ENCODE measurements at regions not wholly inside any gene's neighbourhood (a gene's known extent, or its start where the extent isn't known, plus 50 kb on each side); places are given as distances from the start of the nearest gene placed in this dataset.

GRCh38 chrX:42089031-42089430 is 165.7 kb upstream of the CASK start:
- WGBS, 2 donors, result 93 to 94% methylated on average over 5 of the region's 5 CpGs
- Histone ChIP-seq H3K27ac (no peak overlapping the region), H3K36me3 (ENCODE audit: low read depth, missing control alignments) (no peaks in the 10 kb centered on the region), H3K27me3 (no peaks in the 10 kb centered on the region), H3K4me3 (no peak overlapping the region), H3K4me1 (no peaks in the 10 kb centered on the region), H3K9me3 (no peaks in the 10 kb centered on the region)
- intact Hi-C loops (cut with DNase I; ENCODE audit: low total_unique reads), result no loop called here
- no peak for TF ChIP-seq POLR2A (IDR thresholded peaks at IDR 0.05)
- TF ChIP-seq, protein P1, sequence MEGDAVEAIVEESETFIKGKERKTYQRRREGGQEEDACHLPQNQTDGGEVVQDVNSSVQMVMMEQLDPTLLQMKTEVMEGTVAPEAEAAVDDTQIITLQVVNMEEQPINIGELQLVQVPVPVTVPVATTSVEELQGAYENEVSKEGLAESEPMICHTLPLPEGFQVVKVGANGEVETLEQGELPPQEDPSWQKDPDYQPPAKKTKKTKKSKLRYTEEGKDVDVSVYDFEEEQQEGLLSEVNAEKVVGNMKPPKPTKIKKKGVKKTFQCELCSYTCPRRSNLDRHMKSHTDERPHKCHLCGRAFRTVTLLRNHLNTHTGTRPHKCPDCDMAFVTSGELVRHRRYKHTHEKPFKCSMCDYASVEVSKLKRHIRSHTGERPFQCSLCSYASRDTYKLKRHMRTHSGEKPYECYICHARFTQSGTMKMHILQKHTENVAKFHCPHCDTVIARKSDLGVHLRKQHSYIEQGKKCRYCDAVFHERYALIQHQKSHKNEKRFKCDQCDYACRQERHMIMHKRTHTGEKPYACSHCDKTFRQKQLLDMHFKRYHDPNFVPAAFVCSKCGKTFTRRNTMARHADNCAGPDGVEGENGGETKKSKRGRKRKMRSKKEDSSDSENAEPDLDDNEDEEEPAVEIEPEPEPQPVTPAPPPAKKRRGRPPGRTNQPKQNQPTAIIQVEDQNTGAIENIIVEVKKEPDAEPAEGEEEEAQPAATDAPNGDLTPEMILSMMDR (IDR thresholded peaks at IDR 0.05), result no peak
- DNase-seq, result no peak

GRCh38 chrX:42087960-42088359 is 164.6 kb upstream of the CASK start:
- Histone ChIP-seq H3K4me1 (no peaks in the 10 kb centered on the region), H3K27ac (no peak overlapping the region), H3K4me3 (no peak overlapping the region), H3K9me3 (no peaks in the 10 kb centered on the region), H3K27me3 (no peaks in the 10 kb centered on the region), H3K36me3 (ENCODE audit: low read depth, missing control alignments) (no peaks in the 10 kb centered on the region)
- DNase-seq, result no peak
- intact Hi-C loops (cut with DNase I; ENCODE audit: low total_unique reads), result no loop called here
- TF ChIP-seq, protein P1 (IDR thresholded peaks at IDR 0.05), result no peak
- TF ChIP-seq POLR2A (IDR thresholded peaks at IDR 0.05), result no peak

DNA sequence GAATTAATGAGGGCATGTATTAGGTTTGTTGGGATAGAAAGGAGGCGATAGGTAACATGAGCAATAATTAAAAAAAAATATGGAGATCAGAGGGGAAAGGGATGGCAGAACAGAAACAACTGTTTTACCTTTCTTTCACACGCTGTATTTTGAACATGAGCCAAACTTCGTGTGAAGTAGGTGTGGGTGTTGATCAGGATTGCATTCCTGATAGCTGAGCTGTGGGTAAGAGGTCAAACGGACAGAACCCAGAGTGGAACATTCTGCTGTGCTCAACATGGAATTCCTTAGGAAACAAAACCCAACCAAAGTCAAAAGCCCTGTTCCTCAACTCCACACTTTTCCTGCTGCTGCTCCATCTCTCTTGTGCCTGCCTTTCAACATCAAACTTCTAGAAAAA is 162.5 kb upstream of the CASK start:
- 77 to 90% methylated on average over 3 to 4 of the region's 4 CpGs for WGBS, 2 donors
- Histone ChIP-seq H3K36me3 (ENCODE audit: low read depth, missing control alignments) (no peaks in the 10 kb centered on the region), H3K4me1 (no peaks in the 10 kb centered on the region), H3K9me3 (no peaks in the 10 kb centered on the region), H3K27ac (no peak overlapping the region), H3K4me3 (no peak overlapping the region), H3K27me3 (no peaks in the 10 kb centered on the region)
- no peak for TF ChIP-seq POLR2A (IDR thresholded peaks at IDR 0.05)
- TF ChIP-seq, protein P1 (IDR thresholded peaks at IDR 0.05), result no peak
- no peak for DNase-seq
- intact Hi-C loops (cut with DNase I; ENCODE audit: low total_unique reads), result no loop called here

DNA sequence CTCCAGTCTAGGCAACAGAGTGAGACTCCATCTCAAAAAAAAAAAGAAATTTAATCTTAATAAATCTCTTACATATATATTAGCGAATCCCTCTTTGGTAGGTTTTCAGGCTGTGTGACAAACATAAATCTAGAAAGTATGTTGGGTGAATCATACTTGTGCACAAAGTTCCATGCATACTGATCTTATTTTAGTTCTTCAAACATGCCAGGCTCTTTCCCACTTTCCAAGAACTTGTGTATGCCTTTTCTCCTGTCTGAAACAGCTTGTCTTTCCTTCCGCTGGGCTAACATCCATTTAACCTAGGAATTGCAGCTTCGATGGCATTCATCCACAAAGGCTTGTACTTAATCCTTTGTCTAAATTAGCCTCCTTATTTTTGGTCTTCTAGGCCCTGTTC is 156.6 kb upstream of the CASK start:
- no peaks in the 10 kb centered on the region for H3K9me3 ChIP-seq
- 70 to 72% methylated on average over 2 to 3 of the region's 3 CpGs for WGBS, 2 donors
- H3K4me3 ChIP-seq, result no peak overlapping the region
- TF ChIP-seq, protein P1 (IDR thresholded peaks at IDR 0.05), result no peak
- no peak for TF ChIP-seq POLR2A (IDR thresholded peaks at IDR 0.05)
- no peaks in the 10 kb centered on the region for H3K27me3 ChIP-seq
- H3K4me1 ChIP-seq, result no peaks in the 10 kb centered on the region
- no peaks in the 10 kb centered on the region for H3K36me3 ChIP-seq (ENCODE audit: low read depth, missing control alignments)
- intact Hi-C loops (cut with DNase I; ENCODE audit: low total_unique reads), result no loop called here
- no peak for DNase-seq
- no peak overlapping the region for H3K27ac ChIP-seq

- no peaks in the 10 kb centered on the region for H3K9me3 ChIP-seq
- DNase-seq, result no peak
- H3K36me3 ChIP-seq (ENCODE audit: low read depth, missing control alignments), result no peaks in the 10 kb centered on the region
- no peak overlapping the region for H3K4me3 ChIP-seq
- no peaks in the 10 kb centered on the region for H3K27me3 ChIP-seq
- intact Hi-C loops (cut with DNase I; ENCODE audit: low total_unique reads), result no loop called here
- 40 to 50% methylated on average over 1 of the region's 1 CpG for WGBS, 2 donors
- H3K27ac ChIP-seq, result no peak overlapping the region
- TF ChIP-seq, protein P1 (IDR thresholded peaks at IDR 0.05), result no peak
- TF ChIP-seq POLR2A (IDR thresholded peaks at IDR 0.05), result no peak
- H3K4me1 ChIP-seq, result no peaks in the 10 kb centered on the region
These were observed 154.3 kb upstream of the CASK start for GRCh38 chrX:42077675-42078074.
